Transverse colon (tissue), 4 donors: ENCODE measurements at regions not wholly inside any gene's neighbourhood (a gene's known extent, or its start where the extent isn't known, plus 50 kb on each side); places are given as distances from the start of the nearest gene placed in this dataset.

ENCODE experiments used
- DNase-seq: peaks from one replicate; pipeline ENCODE4 v3.0.0-alpha.2; 2019
- H3K27ac ChIP-seq, 4 donors: fragments of 200-600 bp; sonication (generic); 2 replicates each; pipeline ENCODE4 v1.5.1; 2016 to 2018; ENCODE audit warnings: inconsistent platforms in 4 of 4
- H3K27me3 ChIP-seq: fragments of 200-600 bp; sonication (generic); 2 replicates; pipeline ENCODE4 v1.5.1; 2017; ENCODE audit warnings: inconsistent platforms
- H3K36me3 ChIP-seq, 4 donors: fragments of 200-600 bp; sonication (generic); 2 replicates each; pipeline ENCODE4 v1.5.1; 2017 to 2019; ENCODE audit warnings: inconsistent platforms in 4 of 4
- H3K4me1 ChIP-seq, 4 donors: fragments of 200-600 bp; sonication (generic); 2 replicates each; pipeline ENCODE4 v1.5.1; 2017 to 2020; ENCODE audit warnings: inconsistent platforms in 4 of 4
- H3K4me3 ChIP-seq, 4 donors: fragments of 200-600 bp; sonication (generic); 1 replicate in 1 of 4; 2 replicates in 3 of 4; pipeline versions ENCODE4 v1.5.1 to v1.6.1; 2017 to 2019; ENCODE audit warnings: inconsistent platforms in 4 of 4
- H3K9me3 ChIP-seq, 2 donors: fragments of 200-600 bp; sonication (generic); 2 replicates each; pipeline ENCODE4 v1.5.1; 2017 to 2019; ENCODE audit warnings: inconsistent platforms in 2 of 2
- EP300 ChIP-seq: sonication (generic); formaldehyde crosslinking; IDR thresholded peaks from one replicate; pipeline ENCODE4 v1.6.1; 2017; ENCODE audit warnings: antibody characterized with exemption, low read depth
- POLR2A ChIP-seq: fragments of 450-650 bp; IDR thresholded peaks from one replicate; pipeline ENCODE4 v1.6.1; 2016; ENCODE audit warnings: antibody characterized with exemption, mild to moderate bottlenecking, moderate library complexity
- POLR2AphosphoS5 ChIP-seq, 3 donors: sonication (generic); formaldehyde crosslinking; IDR thresholded peaks; one replicate each; pipeline ENCODE4 v1.6.1; 2016; ENCODE audit warnings: antibody characterized with exemption in 3 of 3
- WGBS, 2 donors: methylation state at CpG; one replicate each; pipeline ENCODE4 v1.1.5; 2018; ENCODE audit warnings: low coverage in 1 of 2; 5-methylcytosine and 5-hydroxymethylcytosine counted together
- in situ Hi-C, 4 donors: fragments of 200-750 bp; cut with MboI; loops; one replicate each; pipeline versions ENCODE4 v1.15.0 to v1.15.1; 2017; ENCODE audit warnings: low sequenced_read_pairs in 3 of 4, low pct_ligation_motif_present in 1 of 4, low pct_unique_long_range_greater_than_20kb in 1 of 4
- intact Hi-C: fragments of 100-400 bp; cut with DNase I; formaldehyde crosslinking; loops from one replicate; pipeline ENCODE4 v1.15.1; 2023; ENCODE audit warnings: low total_unique reads
- TF ChIP-seq, protein P1 (sequence below), 5 experiments: fragments of 200-600 bp in 3 of 5; fragments of 450-650 bp in 2 of 5; sonication (generic) in 3 of 5; IDR thresholded peaks; 1 replicate in 2 of 5; 2 replicates in 3 of 5; pipeline ENCODE4 v1.5.1; 2016 to 2017; ENCODE audit warnings: antibody characterized with exemption in 5 of 5, inconsistent platforms in 3 of 5, mild to moderate bottlenecking in 2 of 5, moderate library complexity in 1 of 5

DNA sequence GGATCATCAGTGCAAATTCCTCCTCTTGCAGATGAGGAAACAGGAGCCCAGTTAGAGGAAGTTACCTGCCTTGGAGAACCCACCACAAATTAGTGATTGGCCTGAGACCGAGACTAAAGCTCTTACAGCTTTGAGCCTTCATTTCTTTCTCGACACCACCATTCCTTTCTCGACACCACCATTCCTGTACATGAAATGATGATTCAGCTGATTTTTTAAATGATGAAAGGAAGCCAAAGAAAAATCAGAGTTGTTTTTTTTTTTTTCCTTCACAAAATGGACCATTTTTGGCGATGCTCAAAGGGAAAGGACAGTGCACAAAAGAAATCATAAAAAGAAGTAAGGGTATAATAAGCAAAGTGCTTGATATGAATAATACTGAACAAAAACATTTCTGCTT, 1080.2 kb upstream of the AUTS2 start:
- Histone ChIP-seq H3K9me3 (no peaks in the 10 kb centered on the region), H3K27ac (no peak overlapping the region), H3K27me3 (no peaks in the 10 kb centered on the region), H3K36me3 (no peaks in the 10 kb centered on the region), H3K4me3 (no peak overlapping the region), H3K4me1 (no peaks in the 10 kb centered on the region)
- in situ Hi-C loops (loop anchor here in 1 of 4 donors (10.0 kb wide), 1 partner anchor 57 kb away; no protein-coding TSS in a partner anchor), intact Hi-C loops (no loop called here)
- WGBS, 2 donors: 85 to 89% methylated on average over 4 of the region's 4 CpGs
- no peak for TF ChIP-seq POLR2A
- no peak for TF ChIP-seq POLR2AphosphoS5 (IDR thresholded peaks at IDR 0.05)
- no peak for TF ChIP-seq EP300
- TF ChIP-seq, protein P1, sequence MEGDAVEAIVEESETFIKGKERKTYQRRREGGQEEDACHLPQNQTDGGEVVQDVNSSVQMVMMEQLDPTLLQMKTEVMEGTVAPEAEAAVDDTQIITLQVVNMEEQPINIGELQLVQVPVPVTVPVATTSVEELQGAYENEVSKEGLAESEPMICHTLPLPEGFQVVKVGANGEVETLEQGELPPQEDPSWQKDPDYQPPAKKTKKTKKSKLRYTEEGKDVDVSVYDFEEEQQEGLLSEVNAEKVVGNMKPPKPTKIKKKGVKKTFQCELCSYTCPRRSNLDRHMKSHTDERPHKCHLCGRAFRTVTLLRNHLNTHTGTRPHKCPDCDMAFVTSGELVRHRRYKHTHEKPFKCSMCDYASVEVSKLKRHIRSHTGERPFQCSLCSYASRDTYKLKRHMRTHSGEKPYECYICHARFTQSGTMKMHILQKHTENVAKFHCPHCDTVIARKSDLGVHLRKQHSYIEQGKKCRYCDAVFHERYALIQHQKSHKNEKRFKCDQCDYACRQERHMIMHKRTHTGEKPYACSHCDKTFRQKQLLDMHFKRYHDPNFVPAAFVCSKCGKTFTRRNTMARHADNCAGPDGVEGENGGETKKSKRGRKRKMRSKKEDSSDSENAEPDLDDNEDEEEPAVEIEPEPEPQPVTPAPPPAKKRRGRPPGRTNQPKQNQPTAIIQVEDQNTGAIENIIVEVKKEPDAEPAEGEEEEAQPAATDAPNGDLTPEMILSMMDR (IDR thresholded peaks at IDR 0.05): no peak
- no peak for DNase-seq

DNA sequence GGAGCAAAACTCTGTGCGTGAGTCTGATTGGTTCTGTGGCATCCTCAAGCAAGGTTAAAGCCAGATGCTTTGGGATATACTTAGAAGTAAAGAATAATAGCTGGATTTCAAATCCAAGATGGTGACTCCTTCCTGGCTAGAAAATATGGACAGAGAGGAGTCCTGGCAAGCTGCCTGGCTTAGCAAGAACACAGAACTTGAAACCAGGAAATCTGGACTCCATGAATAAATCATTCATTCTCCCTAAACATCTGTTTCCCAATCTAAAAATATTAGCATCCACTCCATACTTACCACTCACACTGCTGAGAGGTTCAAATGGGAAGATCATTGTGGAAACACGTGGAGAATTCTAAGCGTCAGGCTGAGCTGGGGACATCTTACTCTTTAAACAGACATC, 1074.1 kb upstream of the AUTS2 start:
- DNase-seq: no peak
- no peaks in the 10 kb centered on the region for H3K36me3 ChIP-seq
- H3K27ac ChIP-seq: no peak overlapping the region
- TF ChIP-seq EP300 (no peak), POLR2AphosphoS5 (IDR thresholded peaks at IDR 0.05) (no peak), POLR2A (no peak)
- TF ChIP-seq, protein P1 (IDR thresholded peaks at IDR 0.05): no peak
- 77 to 88% methylated on average over 3 of the region's 3 CpGs for WGBS, 2 donors
- in situ Hi-C loops: no loop called here
- no peaks in the 10 kb centered on the region for H3K9me3 ChIP-seq
- no peak overlapping the region for H3K4me3 ChIP-seq
- intact Hi-C loops: no loop called here
- H3K27me3 ChIP-seq: no peaks in the 10 kb centered on the region
- H3K4me1 ChIP-seq: no peaks in the 10 kb centered on the region

DNA sequence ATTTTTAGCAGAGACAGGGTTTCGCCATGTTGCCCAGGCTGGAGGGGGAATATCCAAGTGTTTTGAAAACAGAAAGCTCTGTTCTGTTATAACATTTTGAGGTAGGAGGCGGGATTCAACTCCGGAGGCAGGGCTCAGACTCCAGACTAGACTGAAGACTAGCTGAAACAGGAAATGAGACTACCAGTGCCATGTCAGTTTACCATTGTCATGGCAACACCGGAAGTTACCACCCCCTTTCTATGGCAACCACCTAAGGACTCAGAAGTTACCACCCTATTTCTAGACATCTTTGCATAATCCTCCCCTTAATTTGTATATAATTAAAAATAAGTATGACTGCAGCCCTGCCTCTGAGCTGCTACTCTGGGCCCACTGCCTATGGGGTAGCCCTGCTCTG, 1069.1 kb upstream of the AUTS2 start:
- WGBS, 2 donors: 92% methylated on average over 2 to 4 of the region's 4 CpGs

DNA sequence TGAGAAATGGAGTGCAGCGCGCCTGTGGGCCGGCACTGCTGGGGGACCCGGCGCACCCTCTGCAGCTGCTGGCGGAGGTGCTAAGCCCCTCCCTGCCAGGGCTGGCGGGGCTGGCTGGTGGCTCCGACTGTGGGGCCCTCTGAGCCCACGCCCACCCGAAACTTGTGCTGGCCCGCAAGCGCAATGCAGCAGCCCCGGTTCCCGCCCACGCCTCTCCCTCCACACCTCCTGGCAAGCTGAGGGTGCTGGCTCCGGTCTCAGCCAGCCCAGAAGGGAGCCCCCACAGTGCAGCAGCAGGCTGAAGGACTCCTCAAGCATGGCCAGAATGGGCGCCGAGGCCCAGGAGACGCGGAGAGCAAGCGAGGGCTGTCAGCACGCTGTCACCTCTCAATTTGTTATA, 1063.0 kb upstream of the AUTS2 start:
- no peak for DNase-seq
- TF ChIP-seq EP300 (no peak), POLR2A (no peak), POLR2AphosphoS5 (IDR thresholded peaks at IDR 0.05) (no peak)
- TF ChIP-seq, protein P1 (IDR thresholded peaks at IDR 0.05): no peak
- Histone ChIP-seq H3K36me3 (no peaks in the 10 kb centered on the region), H3K4me1 (no peaks in the 10 kb centered on the region), H3K9me3 (peaks cover 0 to 2% of the 10 kb centered on the region in 2 donors), H3K27me3 (no peaks in the 10 kb centered on the region), H3K4me3 (no peak overlapping the region), H3K27ac (no peak overlapping the region)
- 92% methylated on average over 14 of the region's 22 CpGs; no CpG with 5 or more reads in 1 of the 2 donors for WGBS, 2 donors
- intact Hi-C loops: no loop called here
- in situ Hi-C loops: no loop called here

More for the DNA sequence above, 1069.1 kb upstream of the AUTS2 start:
- Histone ChIP-seq H3K36me3 (no peaks in the 10 kb centered on the region), H3K4me3 (no peak overlapping the region), H3K9me3 (no peaks in the 10 kb centered on the region), H3K27ac (no peak overlapping the region), H3K4me1 (no peaks in the 10 kb centered on the region), H3K27me3 (no peaks in the 10 kb centered on the region)
- intact Hi-C loops: no loop called here
- DNase-seq: no peak
- TF ChIP-seq POLR2A (no peak), POLR2AphosphoS5 (IDR thresholded peaks at IDR 0.05) (no peak), EP300 (no peak)
- TF ChIP-seq, protein P1 (IDR thresholded peaks at IDR 0.05): no peak
- in situ Hi-C loops: no loop called here
